Hippocampal formation (tissue), 2 donors: ENCODE measurements at regions not wholly inside any gene's neighbourhood (a gene's known extent, or its start where the extent isn't known, plus 50 kb on each side); places are given as distances from the start of the nearest gene placed in this dataset.
A peak's percentile ranks its signal among the peaks of the same experiment; 100 is the strongest.
"Not testable (repeated sequence)": the region's sequence is repeated elsewhere in the genome, so short reads cannot be mapped to it uniquely, and the experiment has no call there.

Experiments
- DNase-seq, 2 donors: peaks; one replicate each; lab custom pipeline; 2025; lab: John Stamatoyannopoulos, UW

DNA sequence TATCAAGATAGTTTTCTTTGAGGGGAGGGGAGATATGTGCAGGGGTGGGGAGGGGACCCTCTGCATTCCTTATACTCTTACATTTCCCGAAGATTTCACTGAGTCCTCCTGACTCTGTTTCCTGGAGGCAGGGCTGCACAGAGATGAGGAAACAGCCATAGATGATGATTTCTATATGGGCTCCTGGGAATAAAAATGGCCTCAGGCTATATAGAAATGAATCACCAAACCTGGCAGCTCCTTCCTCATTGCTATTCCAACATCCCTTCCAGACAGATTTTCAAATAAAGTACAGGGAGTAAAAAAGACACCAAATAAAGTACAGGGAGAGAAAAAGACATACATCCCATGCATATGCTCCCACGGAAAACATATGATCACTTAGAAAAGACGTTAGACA, 474.8 kb upstream of the RAB6C start:
- no peak for DNase-seq

GRCh38 chr2:129518937-129519336, 460.5 kb upstream of the RAB6C start:
- no peak for DNase-seq

- not testable (repeated sequence) for DNase-seq
Measured at GRCh38 chr2:129532158-129532557, 447.3 kb upstream of the RAB6C start.

- no peak for DNase-seq
Measured at GRCh38 chr2:129548880-129549279, 430.6 kb upstream of the RAB6C start.

- no peak for DNase-seq
Measured at GRCh38 chr2:129550536-129550935, 428.9 kb upstream of the RAB6C start.

GRCh38 chr2:129554373-129554772, 425.1 kb upstream of the RAB6C start:
- no peak for DNase-seq

GRCh38 chr2:129559101-129559500, 420.4 kb upstream of the RAB6C start:
- no peak for DNase-seq

DNA sequence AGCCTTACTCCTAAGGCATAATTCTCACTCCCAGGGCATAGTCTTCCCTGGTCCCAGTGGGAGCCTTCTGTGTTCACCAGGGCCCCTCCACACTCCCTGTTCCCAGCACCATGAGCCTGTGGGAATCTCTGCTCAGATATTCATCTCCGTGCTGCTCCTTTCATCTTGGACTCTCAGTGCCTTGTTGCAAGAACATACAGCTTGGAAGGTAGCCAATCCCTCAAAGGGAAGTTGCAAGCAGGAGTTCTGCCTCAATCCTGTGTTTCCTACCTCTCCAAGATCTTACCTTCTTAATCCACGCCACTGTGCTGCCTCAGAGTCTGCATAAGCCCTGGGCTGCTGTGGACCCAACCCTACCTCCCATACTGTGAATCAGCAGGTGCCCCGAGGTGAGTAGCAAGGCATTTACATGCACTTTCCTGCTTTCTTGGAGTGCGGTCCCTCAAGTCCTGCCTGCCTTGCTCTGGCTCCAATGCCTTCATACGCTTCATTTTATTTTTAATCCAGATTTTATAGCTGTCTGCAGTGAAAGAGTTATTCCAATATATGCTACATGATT, 413.8 kb upstream of the RAB6C start:
- DNase-seq, result peak in 1 of 2 donors; percentile 3

DNA sequence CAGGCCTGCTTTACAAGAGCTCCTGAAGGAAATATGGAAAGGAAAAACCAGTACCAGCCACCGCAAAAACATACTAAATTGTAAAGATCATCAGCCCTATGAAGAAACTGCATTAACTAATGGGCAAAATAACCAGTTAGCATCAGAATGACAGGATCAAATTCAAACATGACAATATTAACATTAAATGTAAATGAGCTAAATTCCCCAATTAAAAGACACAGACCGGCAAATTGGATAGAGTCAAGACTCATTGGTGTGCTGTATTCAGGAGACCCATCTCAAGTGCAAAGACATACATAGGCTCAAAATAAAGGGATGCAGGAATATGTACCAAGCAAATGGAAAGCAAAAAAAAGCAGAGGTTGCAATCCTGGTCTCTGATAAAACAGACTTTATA, 408.7 kb upstream of the RAB6C start:
- not testable (repeated sequence) for DNase-seq

- DNase-seq, result no peak
Measured at GRCh38 chr2:129575431-129575830, 404.0 kb upstream of the RAB6C start.

DNA sequence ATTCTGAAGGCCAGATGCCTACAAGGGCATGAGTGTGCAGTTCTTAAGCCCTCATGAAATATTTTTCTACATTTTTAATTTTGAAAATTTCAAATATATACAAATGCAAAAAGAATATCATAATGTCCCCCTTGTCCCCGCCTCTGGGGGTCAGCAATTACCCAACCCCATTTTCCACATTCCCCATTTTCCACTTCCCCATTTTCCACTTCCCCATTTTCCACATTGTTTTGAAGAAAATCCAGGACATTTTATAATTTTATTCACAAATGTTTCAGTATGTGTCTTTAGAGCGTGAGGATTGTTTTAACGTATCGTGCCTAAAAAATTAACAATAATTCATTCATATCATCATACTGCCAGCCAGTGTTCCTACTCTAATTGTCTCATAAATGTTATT, 403.6 kb upstream of the RAB6C start:
- DNase-seq, result no peak

GRCh38 chr2:129580001-129580400, 399.5 kb upstream of the RAB6C start:
- no peak for DNase-seq

DNA sequence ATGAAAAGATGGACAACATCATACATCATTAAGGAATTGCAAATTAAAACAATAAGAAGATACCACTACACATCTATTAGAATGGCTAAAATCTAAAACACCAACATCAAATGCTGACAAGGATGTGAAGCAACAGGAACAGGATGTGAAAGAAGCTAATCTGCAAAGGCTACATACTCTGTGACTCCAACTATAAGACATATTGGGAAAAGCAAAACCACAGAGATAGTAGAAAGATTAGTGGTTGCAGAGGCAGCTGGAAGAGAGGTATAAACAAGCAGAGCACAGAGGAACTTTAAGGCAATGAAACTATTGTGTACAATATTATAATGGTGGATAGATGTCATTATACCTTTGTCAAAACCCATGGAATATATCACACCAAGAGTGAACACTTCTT, 393.7 kb upstream of the RAB6C start:
- no peak for DNase-seq

- no peak for DNase-seq
Measured at GRCh38 chr2:129587426-129588064, 391.9 kb upstream of the RAB6C start.

DNA sequence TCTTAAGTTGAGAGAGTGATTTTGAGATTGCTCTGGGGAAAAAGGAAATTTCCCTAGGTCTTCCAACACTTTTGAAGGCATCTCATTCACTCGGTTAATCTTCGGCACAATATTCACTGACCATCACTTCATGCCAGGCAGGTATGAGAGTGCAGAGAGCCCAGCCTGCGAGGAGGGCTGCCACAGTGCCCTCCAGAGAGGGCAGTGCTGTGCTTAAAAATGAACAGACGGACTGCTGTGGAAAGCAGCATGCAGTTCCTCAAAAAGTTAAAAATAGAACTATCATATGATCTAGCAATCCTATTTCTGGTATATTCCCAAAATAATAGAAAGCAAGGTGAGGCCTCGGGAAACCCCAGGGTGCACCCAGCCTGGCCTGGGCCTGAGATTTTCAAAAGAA, 374.9 kb upstream of the RAB6C start:
- DNase-seq, result no peak

- no peak for DNase-seq
Measured at GRCh38 chr2:129605646-129606045, 373.8 kb upstream of the RAB6C start.

DNA sequence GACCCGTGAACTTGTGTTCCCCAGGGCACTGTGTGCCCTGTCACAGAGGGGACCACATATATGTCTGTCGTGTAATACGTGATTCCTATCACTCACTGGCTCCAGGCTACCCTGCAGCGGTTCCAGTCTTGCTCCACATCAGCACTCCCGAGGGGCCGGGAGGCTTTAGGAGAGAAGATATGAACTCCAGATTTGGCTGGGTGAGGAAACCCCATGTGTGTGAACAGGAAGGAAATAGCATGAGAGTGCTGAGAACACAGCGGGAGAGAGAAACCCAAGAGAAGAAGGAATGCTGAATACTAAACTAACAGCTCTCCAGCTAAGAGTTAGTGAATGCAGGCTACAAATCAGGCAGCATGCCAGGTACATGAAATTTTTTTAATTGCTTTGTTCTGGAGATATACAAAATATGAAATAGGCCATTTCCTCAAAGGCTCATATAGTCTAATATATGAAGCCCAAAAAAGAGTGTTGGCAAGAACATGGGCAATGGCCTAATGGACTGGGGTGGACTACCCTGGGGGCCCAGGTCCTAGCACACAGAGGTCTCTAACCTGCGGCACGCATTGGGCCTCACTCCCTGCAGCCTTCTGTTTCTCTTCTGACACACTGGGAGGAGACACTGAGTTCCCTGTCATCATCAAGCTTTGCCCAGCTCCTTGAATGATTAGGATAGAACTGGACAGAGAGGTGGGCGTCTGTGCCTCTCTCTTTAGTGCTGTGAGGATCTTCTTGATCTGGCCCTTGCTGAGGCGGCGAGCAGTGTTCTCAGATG, 372.8 kb upstream of the RAB6C start:
- no peak for DNase-seq

- DNase-seq, result no peak
Measured at GRCh38 chr2:129609224-129609623, 370.2 kb upstream of the RAB6C start.

DNA sequence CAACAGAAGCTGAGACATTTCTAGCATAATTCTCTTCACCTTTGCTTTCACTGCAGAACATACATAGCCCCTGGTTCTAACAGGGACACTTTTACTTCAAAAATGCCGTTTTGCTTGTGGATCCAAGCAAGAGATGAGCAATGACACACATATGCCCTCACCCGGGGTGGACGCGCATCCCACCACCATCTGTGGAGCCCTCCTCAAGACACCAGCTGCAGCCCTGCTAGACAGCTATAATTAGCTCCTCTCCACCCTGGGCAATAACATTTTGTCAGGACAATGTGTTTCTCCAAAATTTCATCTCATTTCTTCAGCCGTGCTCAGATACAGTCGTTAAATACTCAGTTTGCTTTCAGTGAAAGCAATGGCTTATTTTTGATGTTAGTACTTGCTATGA, 368.7 kb upstream of the RAB6C start:
- no peak for DNase-seq

DNA sequence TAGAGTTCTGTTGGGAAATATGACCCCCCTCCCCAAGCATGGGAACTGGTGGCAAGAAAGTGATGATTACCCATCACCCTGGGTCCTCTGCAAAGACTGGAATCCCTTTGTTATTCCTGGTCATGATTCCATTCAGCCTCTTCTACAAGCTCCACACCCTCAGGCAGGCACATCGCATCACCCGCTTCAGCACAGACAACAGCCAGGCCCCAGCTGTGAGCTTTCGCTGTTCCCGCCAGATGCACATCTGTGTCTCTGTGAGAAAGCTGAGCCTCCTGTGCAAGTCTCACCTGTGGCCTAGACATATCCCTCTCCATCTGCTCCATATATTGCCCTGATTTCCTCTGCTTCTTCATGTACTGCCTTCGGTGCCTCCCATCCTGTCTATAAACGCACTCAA, 368.0 kb upstream of the RAB6C start:
- DNase-seq, result no peak

DNA sequence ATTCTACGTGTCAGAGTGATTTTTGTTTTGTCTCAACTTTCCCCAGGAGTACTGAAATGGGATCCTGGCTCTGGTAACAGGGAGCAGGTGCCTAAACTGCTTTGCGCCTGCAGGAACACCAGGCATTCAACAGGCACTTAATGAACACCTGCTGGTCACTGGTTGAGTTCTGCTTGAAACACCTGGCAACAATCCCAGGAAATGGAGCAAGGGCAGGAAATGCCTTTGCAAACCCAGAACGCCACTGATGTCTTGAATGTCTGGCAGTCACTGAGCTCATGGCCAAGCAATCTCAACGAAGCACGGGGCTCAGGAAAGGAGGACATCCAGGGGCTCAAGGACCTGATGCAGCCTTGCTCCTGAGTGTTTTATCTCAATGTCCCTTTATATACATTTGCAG, 360.0 kb upstream of the RAB6C start:
- no peak for DNase-seq

DNA sequence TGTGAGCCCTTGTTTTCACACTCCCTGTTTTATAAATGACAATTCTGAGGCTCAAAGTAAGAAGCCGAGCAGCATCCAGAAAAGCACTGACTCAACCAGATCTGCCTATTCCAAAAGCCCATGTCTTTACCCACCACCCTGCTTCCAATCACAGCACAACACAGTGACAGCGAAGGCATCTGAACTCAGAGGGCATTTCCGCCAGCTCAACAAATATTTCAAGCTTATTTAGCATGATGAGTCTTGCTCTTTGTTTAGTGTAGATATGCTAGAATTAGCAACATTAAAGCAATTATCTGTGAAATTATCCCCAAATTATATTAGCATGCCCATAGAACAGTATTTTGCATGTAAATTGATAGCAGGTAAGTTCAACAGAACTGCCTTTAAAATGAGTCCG, 359.1 kb upstream of the RAB6C start:
- no peak for DNase-seq

GRCh38 chr2:129623783-129624182, 355.7 kb upstream of the RAB6C start:
- no peak for DNase-seq
